GM08714 (cell line): ENCODE measurements at regions not wholly inside any gene's neighbourhood (a gene's known extent, or its start where the extent isn't known, plus 50 kb on each side); places are given as distances from the start of the nearest gene placed in this dataset.

ENCODE experiments used
- H3K4me3 ChIP-seq: fragments of 200-500 bp; sonication (Bioruptor generic); 2 replicates; pipeline ENCODE4 v1.5.1; 2014; ENCODE audit warnings: mild to moderate bottlenecking, low read length, inconsistent platforms
- ZNF274 ChIP-seq: IDR thresholded peaks from 2 replicates; pipeline ENCODE4 v1.6.1; 2012; ENCODE audit warnings: mild to moderate bottlenecking, low read depth, low read length

- no peak overlapping the region for H3K4me3 ChIP-seq
- TF ChIP-seq ZNF274 = no peak
Measured at GRCh38 chr5:100311806-100312205, 223.4 kb upstream of the FAM174A start.

- no peak overlapping the region for H3K4me3 ChIP-seq
- no peak for TF ChIP-seq ZNF274
Measured at GRCh38 chr5:100306000-100306399, 229.2 kb upstream of the FAM174A start.

GRCh38 chr5:100303216-100303615, 232.0 kb upstream of the FAM174A start:
- no peak overlapping the region for H3K4me3 ChIP-seq
- TF ChIP-seq ZNF274 = no peak

- H3K4me3 ChIP-seq = no peak overlapping the region
- TF ChIP-seq ZNF274 = no peak
Measured at GRCh38 chr5:100299261-100299660, 235.9 kb upstream of the FAM174A start.

- no peak for TF ChIP-seq ZNF274
- H3K4me3 ChIP-seq = no peak overlapping the region
Measured at GRCh38 chr5:100276071-100276470, 259.1 kb upstream of the FAM174A start.

- no peak for TF ChIP-seq ZNF274
- no peak overlapping the region for H3K4me3 ChIP-seq
Measured at GRCh38 chr5:100275631-100276030, 259.5 kb upstream of the FAM174A start.

GRCh38 chr5:100273846-100274580, 261.2 kb upstream of the FAM174A start:
- H3K4me3 ChIP-seq = no peak overlapping the region
- TF ChIP-seq ZNF274 = no peak

GRCh38 chr5:100270023-100270771, 265.0 kb upstream of the FAM174A start:
- no peak overlapping the region for H3K4me3 ChIP-seq
- TF ChIP-seq ZNF274 = no peak

- no peak overlapping the region for H3K4me3 ChIP-seq
- no peak for TF ChIP-seq ZNF274
Measured at GRCh38 chr5:100260968-100261367, 274.2 kb upstream of the FAM174A start.

GRCh38 chr5:100252944-100253343, 282.2 kb upstream of the FAM174A start:
- H3K4me3 ChIP-seq = no peak overlapping the region
- no peak for TF ChIP-seq ZNF274

- no peak for TF ChIP-seq ZNF274
- no peak overlapping the region for H3K4me3 ChIP-seq
Measured at GRCh38 chr5:100252037-100252436, 283.1 kb upstream of the FAM174A start.

GRCh38 chr5:100249884-100250269, 285.3 kb upstream of the FAM174A start:
- H3K4me3 ChIP-seq = no peak overlapping the region
- no peak for TF ChIP-seq ZNF274

GRCh38 chr5:100249211-100249883, 285.8 kb upstream of the FAM174A start:
- no peak overlapping the region for H3K4me3 ChIP-seq
- no peak for TF ChIP-seq ZNF274

- TF ChIP-seq ZNF274 = no peak
- no peak overlapping the region for H3K4me3 ChIP-seq
Measured at GRCh38 chr5:100232736-100233135, 302.4 kb upstream of the FAM174A start.

GRCh38 chr5:100188778-100189177, 346.4 kb upstream of the FAM174A start:
- TF ChIP-seq ZNF274 = no peak
- H3K4me3 ChIP-seq = no peak overlapping the region
